ENCODE measurements at regions not wholly inside any gene's neighbourhood (a gene's known extent, or its start where the extent isn't known, plus 50 kb on each side); places are given as distances from the start of the nearest gene placed in this dataset.

- no peak for TF ChIP-seq CTCF (conservative IDR thresholded peaks at IDR 0.05; ENCODE audit: low read length)
- no peak for TF ChIP-seq EZH2phosphoT487 (IDR thresholded peaks at IDR 0.05; ENCODE audit: borderline replicate concordance)
Observed at GRCh38 chr18:21181766-21182165, 60.3 kb upstream of the GREB1L start.

Data from Loucy (cell line).